ENCODE measurements at regions not wholly inside any gene's neighbourhood (a gene's known extent, or its start where the extent isn't known, plus 50 kb on each side); places are given as distances from the start of the nearest gene placed in this dataset.

GRCh38 chr5:9782826-9783560 lies 152.8 kb upstream of the TAS2R1 start:
- Histone ChIP-seq H3K27me3 (ENCODE audit: insufficient read depth, low read length) (no peaks in the 10 kb centered on the region), H3K27ac (ENCODE audit: low read depth, low read length, poor library complexity, severe bottlenecking) (no peak overlapping the region), H3K4me2 (ENCODE audit: low read length) (no peak overlapping the region), H2AFZ (ENCODE audit: low read length) (no peak overlapping the region), H3K4me3 (ENCODE audit: low read depth, low read length, poor library complexity, severe bottlenecking) (no peak overlapping the region), H4K20me1 (ENCODE audit: insufficient read depth, low read length) (no peaks in the 10 kb centered on the region), H3K9ac (ENCODE audit: low read length) (no peak overlapping the region), H3K4me1 (ENCODE audit: insufficient read depth, low read length, severe bottlenecking) (no peaks in the 10 kb centered on the region), H3K9me3 (ENCODE audit: low read length) (no peaks in the 10 kb centered on the region), H3F3A (ENCODE audit: insufficient read depth, low read length) (no peaks in the 10 kb centered on the region), H3K79me2 (ENCODE audit: insufficient read depth, low read length) (no peaks in the 10 kb centered on the region), H3K36me3 (ENCODE audit: insufficient read depth, low read length) (no peaks in the 10 kb centered on the region), H3K9me2 (ENCODE audit: low read depth, low read length) (no peaks in the 10 kb centered on the region)
- TF ChIP-seq EZH2 (IDR thresholded peaks at IDR 0.05; ENCODE audit: borderline replicate concordance, low read length), result no peak
- TF ChIP-seq CTCF (IDR thresholded peaks at IDR 0.05; ENCODE audit: low read length), result no peak

- no peak overlapping the region for H2AFZ ChIP-seq (ENCODE audit: low read length)
- H3K9me3 ChIP-seq (ENCODE audit: low read length), result no peaks in the 10 kb centered on the region
- no peaks in the 10 kb centered on the region for H3K9me2 ChIP-seq (ENCODE audit: low read depth, low read length)
- H3K9ac ChIP-seq (ENCODE audit: low read length), result no peak overlapping the region
- H3K27ac ChIP-seq (ENCODE audit: low read depth, low read length, poor library complexity, severe bottlenecking), result no peak overlapping the region
- TF ChIP-seq EZH2 (IDR thresholded peaks at IDR 0.05; ENCODE audit: borderline replicate concordance, low read length) (no peak), CTCF (IDR thresholded peaks at IDR 0.05; ENCODE audit: low read length) (no peak)
- H3F3A ChIP-seq (ENCODE audit: insufficient read depth, low read length), result no peaks in the 10 kb centered on the region
- no peak overlapping the region for H3K4me3 ChIP-seq (ENCODE audit: low read depth, low read length, poor library complexity, severe bottlenecking)
- H3K79me2 ChIP-seq (ENCODE audit: insufficient read depth, low read length), result no peaks in the 10 kb centered on the region
- no peaks in the 10 kb centered on the region for H3K27me3 ChIP-seq (ENCODE audit: insufficient read depth, low read length)
- H3K4me2 ChIP-seq (ENCODE audit: low read length), result no peak overlapping the region
- H3K36me3 ChIP-seq (ENCODE audit: insufficient read depth, low read length), result no peaks in the 10 kb centered on the region
- H4K20me1 ChIP-seq (ENCODE audit: insufficient read depth, low read length), result no peaks in the 10 kb centered on the region
- no peaks in the 10 kb centered on the region for H3K4me1 ChIP-seq (ENCODE audit: insufficient read depth, low read length, severe bottlenecking)
Measured at GRCh38 chr5:9781890-9782289, 151.7 kb upstream of the TAS2R1 start.

- no peak overlapping the region for H3K27ac ChIP-seq (ENCODE audit: low read depth, low read length, poor library complexity, severe bottlenecking)
- no peaks in the 10 kb centered on the region for H3K9me3 ChIP-seq (ENCODE audit: low read length)
- no peaks in the 10 kb centered on the region for H3F3A ChIP-seq (ENCODE audit: insufficient read depth, low read length)
- H3K9ac ChIP-seq (ENCODE audit: low read length), result no peak overlapping the region
- no peaks in the 10 kb centered on the region for H3K9me2 ChIP-seq (ENCODE audit: low read depth, low read length)
- no peak overlapping the region for H3K4me2 ChIP-seq (ENCODE audit: low read length)
- no peaks in the 10 kb centered on the region for H3K27me3 ChIP-seq (ENCODE audit: insufficient read depth, low read length)
- no peaks in the 10 kb centered on the region for H4K20me1 ChIP-seq (ENCODE audit: insufficient read depth, low read length)
- TF ChIP-seq EZH2 (IDR thresholded peaks at IDR 0.05; ENCODE audit: borderline replicate concordance, low read length) (no peak), CTCF (IDR thresholded peaks at IDR 0.05; ENCODE audit: low read length) (no peak)
- no peak overlapping the region for H3K4me3 ChIP-seq (ENCODE audit: low read depth, low read length, poor library complexity, severe bottlenecking)
- H3K36me3 ChIP-seq (ENCODE audit: insufficient read depth, low read length), result no peaks in the 10 kb centered on the region
- no peak overlapping the region for H2AFZ ChIP-seq (ENCODE audit: low read length)
- no peaks in the 10 kb centered on the region for H3K4me1 ChIP-seq (ENCODE audit: insufficient read depth, low read length, severe bottlenecking)
- no peaks in the 10 kb centered on the region for H3K79me2 ChIP-seq (ENCODE audit: insufficient read depth, low read length)
Measured at GRCh38 chr5:9781275-9781674, 151.1 kb upstream of the TAS2R1 start.
